ENCODE measurements at regions not wholly inside any gene's neighbourhood (a gene's known extent, or its start where the extent isn't known, plus 50 kb on each side); places are given as distances from the start of the nearest gene placed in this dataset.
"Not testable (repeated sequence)": the region's sequence is repeated elsewhere in the genome, so short reads cannot be mapped to it uniquely, and the experiment has no call there.

GRCh38 chr22:27605390-27605789 lies 196.2 kb downstream of the MN1 start:
- DNase-seq (ENCODE audit: low read depth in 6 of 9, low spot score in 9 of 9), result no peak
- Histone ChIP-seq H3K36me3 (ENCODE audit: control insufficient read depth in 2 of 2, insufficient read depth in 2 of 2, low read length in 1 of 2) (no peaks in the 10 kb centered on the region), H3K27ac (ENCODE audit: low read depth in 1 of 2, low read length in 1 of 2) (no peak overlapping the region), H3K4me3 (ENCODE audit: low read length in 2 of 2) (no peak overlapping the region), H3K9me3 (ENCODE audit: control insufficient read depth in 2 of 2, insufficient read depth in 1 of 2, low read length in 1 of 2) (no peaks in the 10 kb centered on the region), H3K27me3 (ENCODE audit: control insufficient read depth in 2 of 2, insufficient read depth in 1 of 2, low read length in 1 of 2) (no peaks in the 10 kb centered on the region), H3K4me1 (ENCODE audit: control insufficient read depth in 2 of 2, insufficient read depth in 2 of 2, low read length in 2 of 2) (no peaks in the 10 kb centered on the region)
- WGBS, result 92% methylated on average over 4 of the region's 4 CpGs

- WGBS, result 97% methylated on average over 7 of the region's 7 CpGs
Observed at GRCh38 chr22:27607750-27608149, 193.8 kb downstream of the MN1 start.

GRCh38 chr22:27609451-27609888 lies 192.1 kb downstream of the MN1 start:
- H3K27ac ChIP-seq (ENCODE audit: low read depth in 1 of 2, low read length in 1 of 2), result no peak overlapping the region
- H3K36me3 ChIP-seq (ENCODE audit: control insufficient read depth in 2 of 2, insufficient read depth in 2 of 2, low read length in 1 of 2), result no peaks in the 10 kb centered on the region
- no peaks in the 10 kb centered on the region for H3K9me3 ChIP-seq (ENCODE audit: control insufficient read depth in 2 of 2, insufficient read depth in 1 of 2, low read length in 1 of 2)
- 91% methylated on average over 18 of the region's 18 CpGs for WGBS
- H3K4me3 ChIP-seq (ENCODE audit: low read length in 2 of 2), result no peak overlapping the region
- peaks cover 6 to 30% of the 10 kb centered on the region in 2 donors for H3K27me3 ChIP-seq (ENCODE audit: control insufficient read depth in 2 of 2, insufficient read depth in 1 of 2, low read length in 1 of 2)
- no peak for DNase-seq (ENCODE audit: low read depth in 6 of 9, low spot score in 9 of 9)
- no peaks in the 10 kb centered on the region for H3K4me1 ChIP-seq (ENCODE audit: control insufficient read depth in 2 of 2, insufficient read depth in 2 of 2, low read length in 2 of 2)

More at GRCh38 chr22:27607750-27608149, 193.8 kb downstream of the MN1 start:
- peaks cover 0 to 13% of the 10 kb centered on the region in 2 donors for H3K27me3 ChIP-seq (ENCODE audit: control insufficient read depth in 2 of 2, insufficient read depth in 1 of 2, low read length in 1 of 2)
- H3K9me3 ChIP-seq (ENCODE audit: control insufficient read depth in 2 of 2, insufficient read depth in 1 of 2, low read length in 1 of 2); H3K4me1 ChIP-seq (ENCODE audit: control insufficient read depth in 2 of 2, insufficient read depth in 2 of 2, low read length in 2 of 2); DNase-seq (ENCODE audit: low read depth in 6 of 9, low spot score in 9 of 9); H3K36me3 ChIP-seq (ENCODE audit: control insufficient read depth in 2 of 2, insufficient read depth in 2 of 2, low read length in 1 of 2); H3K4me3 ChIP-seq (ENCODE audit: low read length in 2 of 2); H3K27ac ChIP-seq (ENCODE audit: low read depth in 1 of 2, low read length in 1 of 2): not testable (repeated sequence)

GRCh38 chr22:27610164-27610563 lies 191.4 kb downstream of the MN1 start:
- WGBS, result over 99% methylated on average over 3 of the region's 4 CpGs
- not testable (repeated sequence) for H3K27ac ChIP-seq (ENCODE audit: low read depth in 1 of 2, low read length in 1 of 2); H3K4me1 ChIP-seq (ENCODE audit: control insufficient read depth in 2 of 2, insufficient read depth in 2 of 2, low read length in 2 of 2); DNase-seq (ENCODE audit: low read depth in 6 of 9, low spot score in 9 of 9); H3K9me3 ChIP-seq (ENCODE audit: control insufficient read depth in 2 of 2, insufficient read depth in 1 of 2, low read length in 1 of 2); H3K36me3 ChIP-seq (ENCODE audit: control insufficient read depth in 2 of 2, insufficient read depth in 2 of 2, low read length in 1 of 2); H3K4me3 ChIP-seq (ENCODE audit: low read length in 2 of 2)
- peaks cover 10 to 37% of the 10 kb centered on the region in 2 donors for H3K27me3 ChIP-seq (ENCODE audit: control insufficient read depth in 2 of 2, insufficient read depth in 1 of 2, low read length in 1 of 2)

GRCh38 chr22:27610863-27611786 lies 190.4 kb downstream of the MN1 start:
- peaks cover 10 to 47% of the 10 kb centered on the region in 2 donors for H3K27me3 ChIP-seq (ENCODE audit: control insufficient read depth in 2 of 2, insufficient read depth in 1 of 2, low read length in 1 of 2)
- H3K4me1 ChIP-seq (ENCODE audit: control insufficient read depth in 2 of 2, insufficient read depth in 2 of 2, low read length in 2 of 2), result no peaks in the 10 kb centered on the region
- no peak for DNase-seq (ENCODE audit: low read depth in 6 of 9, low spot score in 9 of 9)
- H3K27ac ChIP-seq (ENCODE audit: low read depth in 1 of 2, low read length in 1 of 2), result no peak overlapping the region
- peaks cover 0 to 1% of the 10 kb centered on the region in 2 donors for H3K9me3 ChIP-seq (ENCODE audit: control insufficient read depth in 2 of 2, insufficient read depth in 1 of 2, low read length in 1 of 2)
- WGBS, result 93% methylated on average over 23 of the region's 23 CpGs
- H3K36me3 ChIP-seq (ENCODE audit: control insufficient read depth in 2 of 2, insufficient read depth in 2 of 2, low read length in 1 of 2), result no peaks in the 10 kb centered on the region
- H3K4me3 ChIP-seq (ENCODE audit: low read length in 2 of 2), result no peak overlapping the region

- Histone ChIP-seq H3K27me3 (ENCODE audit: control insufficient read depth in 2 of 2, insufficient read depth in 1 of 2, low read length in 1 of 2) (peaks cover 10 to 52% of the 10 kb centered on the region in 2 donors), H3K4me3 (ENCODE audit: low read length in 2 of 2) (no peak overlapping the region), H3K4me1 (ENCODE audit: control insufficient read depth in 2 of 2, insufficient read depth in 2 of 2, low read length in 2 of 2) (no peaks in the 10 kb centered on the region), H3K36me3 (ENCODE audit: control insufficient read depth in 2 of 2, insufficient read depth in 2 of 2, low read length in 1 of 2) (no peaks in the 10 kb centered on the region), H3K9me3 (ENCODE audit: control insufficient read depth in 2 of 2, insufficient read depth in 1 of 2, low read length in 1 of 2) (peaks cover 0 to 1% of the 10 kb centered on the region in 2 donors), H3K27ac (ENCODE audit: low read depth in 1 of 2, low read length in 1 of 2) (no peak overlapping the region)
- DNase-seq (ENCODE audit: low read depth in 6 of 9, low spot score in 9 of 9), result no peak
- WGBS, result 6% methylated on average over 6 of the region's 6 CpGs
Observed at GRCh38 chr22:27612115-27612514, 189.4 kb downstream of the MN1 start.

- DNase-seq (ENCODE audit: low read depth in 6 of 9, low spot score in 9 of 9), result no peak
- H3K36me3 ChIP-seq (ENCODE audit: control insufficient read depth in 2 of 2, insufficient read depth in 2 of 2, low read length in 1 of 2), result no peaks in the 10 kb centered on the region
- peaks cover 10 to 52% of the 10 kb centered on the region in 2 donors for H3K27me3 ChIP-seq (ENCODE audit: control insufficient read depth in 2 of 2, insufficient read depth in 1 of 2, low read length in 1 of 2)
- no peaks in the 10 kb centered on the region for H3K4me1 ChIP-seq (ENCODE audit: control insufficient read depth in 2 of 2, insufficient read depth in 2 of 2, low read length in 2 of 2)
- H3K27ac ChIP-seq (ENCODE audit: low read depth in 1 of 2, low read length in 1 of 2), result no peak overlapping the region
- H3K9me3 ChIP-seq (ENCODE audit: control insufficient read depth in 2 of 2, insufficient read depth in 1 of 2, low read length in 1 of 2), result peaks cover 0 to 1% of the 10 kb centered on the region in 2 donors
- WGBS, result 65% methylated on average over 19 of the region's 19 CpGs
- H3K4me3 ChIP-seq (ENCODE audit: low read length in 2 of 2), result no peak overlapping the region
Observed at GRCh38 chr22:27613099-27614005, 188.2 kb downstream of the MN1 start.

- 19% methylated on average over 56 of the region's 56 CpGs for WGBS
- H3K4me1 ChIP-seq (ENCODE audit: control insufficient read depth in 2 of 2, insufficient read depth in 2 of 2, low read length in 2 of 2), result no peaks in the 10 kb centered on the region
- peaks cover 10 to 52% of the 10 kb centered on the region in 2 donors for H3K27me3 ChIP-seq (ENCODE audit: control insufficient read depth in 2 of 2, insufficient read depth in 1 of 2, low read length in 1 of 2)
- no peak for DNase-seq (ENCODE audit: low read depth in 6 of 9, low spot score in 9 of 9)
- no peaks in the 10 kb centered on the region for H3K36me3 ChIP-seq (ENCODE audit: control insufficient read depth in 2 of 2, insufficient read depth in 2 of 2, low read length in 1 of 2)
- peaks cover 0 to 1% of the 10 kb centered on the region in 2 donors for H3K9me3 ChIP-seq (ENCODE audit: control insufficient read depth in 2 of 2, insufficient read depth in 1 of 2, low read length in 1 of 2)
- no peak overlapping the region for H3K4me3 ChIP-seq (ENCODE audit: low read length in 2 of 2)
- H3K27ac ChIP-seq (ENCODE audit: low read depth in 1 of 2, low read length in 1 of 2), result no peak overlapping the region
Observed at GRCh38 chr22:27614006-27614649, 187.4 kb downstream of the MN1 start.
